SK-N-SH treated with all-trans-retinoic acid at 6 μM for 48 hours (cell line): ENCODE measurements at regions not wholly inside any gene's neighbourhood (a gene's known extent, or its start where the extent isn't known, plus 50 kb on each side); places are given as distances from the start of the nearest gene placed in this dataset.

Experiments
- ARNTL ChIP-seq: fragments of 450-650 bp; formaldehyde crosslinking; IDR thresholded peaks from 2 replicates; pipeline ENCODE4 v1.5.0; 2020; ENCODE audit warnings: low read depth, mild to moderate bottlenecking, moderate library complexity, borderline replicate concordance
- CREB5 ChIP-seq: fragments of 250-450 bp; sonication (Bioruptor Pico); IDR thresholded peaks from 2 replicates; pipeline ENCODE4 v1.5.1; 2020; ENCODE audit warnings: low read depth, mild to moderate bottlenecking, moderate library complexity
- GLIS3 ChIP-seq: fragments of 250-450 bp; sonication (Bioruptor Pico); IDR thresholded peaks from 2 replicates; pipeline ENCODE4 v1.5.0; 2020; ENCODE audit warnings: mild to moderate bottlenecking, moderate library complexity
- ISL1 ChIP-seq: fragments of 250-450 bp; sonication (Bioruptor Pico); IDR thresholded peaks from 2 replicates; pipeline ENCODE4 v2.1.2; 2022; ENCODE audit warnings: mild to moderate bottlenecking, moderate library complexity
- OSR1 ChIP-seq: fragments of 250-450 bp; sonication (Bioruptor Pico); IDR thresholded peaks from 2 replicates; pipeline ENCODE4 v1.8.0; 2022; ENCODE audit warnings: moderate library complexity, mild to moderate bottlenecking, inconsistent platforms
- PPARA ChIP-seq: fragments of 250-450 bp; sonication (Bioruptor Pico); IDR thresholded peaks from 2 replicates; pipeline ENCODE4 v1.5.0; 2020; ENCODE audit warnings: mild to moderate bottlenecking, borderline replicate concordance
- RARB ChIP-seq: fragments of 250-450 bp; sonication (Bioruptor Pico); IDR thresholded peaks from 2 replicates; pipeline ENCODE4 v1.8.0; 2021; ENCODE audit warnings: mild to moderate bottlenecking, moderate library complexity
- SNAI2 ChIP-seq: fragments of 250-450 bp; sonication (Bioruptor Pico); IDR thresholded peaks from 2 replicates; pipeline ENCODE4 v1.5.0; 2020; ENCODE audit warnings: mild to moderate bottlenecking, moderate library complexity
- ZC3H10 ChIP-seq: fragments of 250-450 bp; sonication (Bioruptor Pico); IDR thresholded peaks from 2 replicates; pipeline ENCODE4 v1.5.1; 2021; ENCODE audit warnings: mild to moderate bottlenecking, moderate library complexity
- ZFP3 ChIP-seq: fragments of 250-450 bp; sonication (Bioruptor Pico); IDR thresholded peaks from 2 replicates; pipeline ENCODE4 v1.5.0; 2020; ENCODE audit warnings: mild to moderate bottlenecking, moderate library complexity
- ZFP30 ChIP-seq: fragments of 450-650 bp; formaldehyde crosslinking; IDR thresholded peaks from 2 replicates; pipeline ENCODE4 v1.5.0; 2022; ENCODE audit warnings: mild to moderate bottlenecking, moderate library complexity
- ZNF565 ChIP-seq: fragments of 450-650 bp; formaldehyde crosslinking; conservative IDR thresholded peaks from 2 replicates; pipeline ENCODE4 v1.5.0; 2020; ENCODE audit warnings: low read depth, mild to moderate bottlenecking, moderate library complexity
- TF ChIP-seq, protein P1 (sequence below): fragments of 250-450 bp; sonication (Bioruptor Pico); IDR thresholded peaks from 2 replicates; pipeline ENCODE4 v1.8.0; 2020; ENCODE audit warnings: mild to moderate bottlenecking, moderate library complexity, borderline replicate concordance
- TF ChIP-seq, protein P2 (sequence below): fragments of 250-450 bp; sonication (Bioruptor Pico); IDR thresholded peaks from 2 replicates; pipeline ENCODE4 v1.5.1; 2021; ENCODE audit warnings: mild to moderate bottlenecking, moderate library complexity

DNA sequence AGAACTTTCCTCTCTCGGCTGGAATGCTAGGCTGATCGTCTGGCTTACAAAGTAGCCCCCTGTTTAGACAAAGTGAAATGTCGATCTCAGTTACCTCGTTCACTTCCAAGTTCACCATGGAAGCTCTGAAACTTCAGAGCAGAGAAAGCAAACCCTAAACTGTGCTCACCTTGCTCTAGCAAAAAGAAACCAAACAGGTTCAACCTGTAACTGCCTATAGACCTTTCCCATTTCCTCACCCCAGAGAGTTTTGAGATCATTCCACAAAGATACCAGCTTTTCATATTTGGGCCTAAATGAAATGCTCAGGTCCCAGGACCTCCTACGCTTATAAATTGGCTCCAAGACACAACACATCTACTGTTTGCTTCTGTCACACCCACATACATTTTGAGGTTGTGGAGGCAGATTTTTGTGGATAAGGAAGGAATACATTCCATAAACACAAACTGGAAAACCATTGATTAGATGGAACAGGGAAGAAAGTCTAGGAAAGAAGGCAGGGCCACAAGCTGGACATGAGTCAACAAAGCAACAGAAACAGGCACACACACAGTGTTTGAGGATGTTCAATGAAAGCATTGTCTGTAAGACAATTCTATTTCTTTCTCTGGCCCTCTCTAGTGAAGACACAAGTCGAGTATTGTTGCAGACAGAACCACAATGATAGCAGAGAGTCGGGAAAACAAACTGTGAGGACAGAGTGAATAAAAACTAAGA, 52.8 kb upstream of the TGIF1 start:
- TF ChIP-seq OSR1 (no peak), ZFP3 (CRISPR knock-in tag) (no peak), SNAI2 (no peak), ZC3H10 (no peak), GLIS3 (CRISPR knock-in tag) (no peak), RARB (no peak), PPARA (CRISPR knock-in tag) (no peak), CREB5 (no peak), ZFP30 (CRISPR knock-in tag) (no peak), ZNF565 (CRISPR knock-in tag) (no peak), ARNTL (no peak), ISL1 (CRISPR knock-in tag) (no peak)
- TF ChIP-seq, protein P1, sequence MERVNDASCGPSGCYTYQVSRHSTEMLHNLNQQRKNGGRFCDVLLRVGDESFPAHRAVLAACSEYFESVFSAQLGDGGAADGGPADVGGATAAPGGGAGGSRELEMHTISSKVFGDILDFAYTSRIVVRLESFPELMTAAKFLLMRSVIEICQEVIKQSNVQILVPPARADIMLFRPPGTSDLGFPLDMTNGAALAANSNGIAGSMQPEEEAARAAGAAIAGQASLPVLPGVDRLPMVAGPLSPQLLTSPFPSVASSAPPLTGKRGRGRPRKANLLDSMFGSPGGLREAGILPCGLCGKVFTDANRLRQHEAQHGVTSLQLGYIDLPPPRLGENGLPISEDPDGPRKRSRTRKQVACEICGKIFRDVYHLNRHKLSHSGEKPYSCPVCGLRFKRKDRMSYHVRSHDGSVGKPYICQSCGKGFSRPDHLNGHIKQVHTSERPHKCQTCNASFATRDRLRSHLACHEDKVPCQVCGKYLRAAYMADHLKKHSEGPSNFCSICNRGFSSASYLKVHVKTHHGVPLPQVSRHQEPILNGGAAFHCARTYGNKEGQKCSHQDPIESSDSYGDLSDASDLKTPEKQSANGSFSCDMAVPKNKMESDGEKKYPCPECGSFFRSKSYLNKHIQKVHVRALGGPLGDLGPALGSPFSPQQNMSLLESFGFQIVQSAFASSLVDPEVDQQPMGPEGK = no peak
- TF ChIP-seq, protein P2, sequence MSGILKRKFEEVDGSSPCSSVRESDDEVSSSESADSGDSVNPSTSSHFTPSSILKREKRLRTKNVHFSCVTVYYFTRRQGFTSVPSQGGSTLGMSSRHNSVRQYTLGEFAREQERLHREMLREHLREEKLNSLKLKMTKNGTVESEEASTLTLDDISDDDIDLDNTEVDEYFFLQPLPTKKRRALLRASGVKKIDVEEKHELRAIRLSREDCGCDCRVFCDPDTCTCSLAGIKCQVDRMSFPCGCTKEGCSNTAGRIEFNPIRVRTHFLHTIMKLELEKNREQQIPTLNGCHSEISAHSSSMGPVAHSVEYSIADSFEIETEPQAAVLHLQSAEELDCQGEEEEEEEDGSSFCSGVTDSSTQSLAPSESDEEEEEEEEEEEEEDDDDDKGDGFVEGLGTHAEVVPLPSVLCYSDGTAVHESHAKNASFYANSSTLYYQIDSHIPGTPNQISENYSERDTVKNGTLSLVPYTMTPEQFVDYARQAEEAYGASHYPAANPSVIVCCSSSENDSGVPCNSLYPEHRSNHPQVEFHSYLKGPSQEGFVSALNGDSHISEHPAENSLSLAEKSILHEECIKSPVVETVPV (CRISPR knock-in tag) = no peak
